NCI-H524 treated with DMSO at 0.1 percent for 48 hours (cell line): ENCODE measurements at regions not wholly inside any gene's neighbourhood (a gene's known extent, or its start where the extent isn't known, plus 50 kb on each side); places are given as distances from the start of the nearest gene placed in this dataset.
"Not testable (repeated sequence)": the region's sequence is repeated elsewhere in the genome, so short reads cannot be mapped to it uniquely, and the experiment has no call there.

Experiments used
- DNase-seq: peaks from one replicate; lab custom pipeline; 2025; lab: John Stamatoyannopoulos, UW

DNA sequence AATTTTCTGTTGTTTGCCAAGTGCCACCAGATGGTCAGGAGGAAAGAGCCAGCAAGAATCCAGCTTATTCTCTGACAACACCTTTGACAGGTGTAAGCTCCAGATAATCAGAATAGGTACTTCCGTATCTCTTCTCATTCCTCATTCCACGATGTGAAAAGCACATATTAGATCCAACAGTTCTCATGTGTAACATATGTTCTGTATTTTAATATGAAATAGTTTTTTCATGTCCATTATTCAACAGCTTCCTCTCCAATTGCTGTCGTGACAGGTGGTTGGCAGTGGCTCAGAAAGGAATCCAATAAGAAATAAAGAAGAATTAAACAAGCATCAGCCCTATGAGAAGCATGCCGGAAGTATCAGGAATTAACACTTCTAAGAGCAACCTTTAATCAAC lies 1624.7 kb downstream of the MRPL39 start:
- no peak for DNase-seq

DNA sequence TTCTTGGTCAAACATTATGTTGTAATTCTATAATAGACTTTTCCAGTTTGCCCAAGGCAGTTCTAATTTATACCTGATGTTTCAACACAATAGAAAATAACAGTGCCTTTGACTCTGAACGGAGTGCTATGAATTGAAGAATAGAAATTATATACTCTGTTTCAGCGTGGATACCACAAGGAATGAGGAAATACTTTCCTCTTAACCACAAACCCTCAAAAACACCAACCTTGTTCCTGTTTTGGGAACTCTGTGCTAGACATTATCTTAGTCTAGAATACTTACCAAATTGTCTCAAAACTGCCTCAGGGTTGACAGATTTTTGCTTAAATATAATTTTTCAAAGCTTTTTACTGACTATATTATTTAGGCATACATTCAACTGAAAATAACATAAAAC lies 1629.3 kb downstream of the MRPL39 start:
- DNase-seq: no peak

DNA sequence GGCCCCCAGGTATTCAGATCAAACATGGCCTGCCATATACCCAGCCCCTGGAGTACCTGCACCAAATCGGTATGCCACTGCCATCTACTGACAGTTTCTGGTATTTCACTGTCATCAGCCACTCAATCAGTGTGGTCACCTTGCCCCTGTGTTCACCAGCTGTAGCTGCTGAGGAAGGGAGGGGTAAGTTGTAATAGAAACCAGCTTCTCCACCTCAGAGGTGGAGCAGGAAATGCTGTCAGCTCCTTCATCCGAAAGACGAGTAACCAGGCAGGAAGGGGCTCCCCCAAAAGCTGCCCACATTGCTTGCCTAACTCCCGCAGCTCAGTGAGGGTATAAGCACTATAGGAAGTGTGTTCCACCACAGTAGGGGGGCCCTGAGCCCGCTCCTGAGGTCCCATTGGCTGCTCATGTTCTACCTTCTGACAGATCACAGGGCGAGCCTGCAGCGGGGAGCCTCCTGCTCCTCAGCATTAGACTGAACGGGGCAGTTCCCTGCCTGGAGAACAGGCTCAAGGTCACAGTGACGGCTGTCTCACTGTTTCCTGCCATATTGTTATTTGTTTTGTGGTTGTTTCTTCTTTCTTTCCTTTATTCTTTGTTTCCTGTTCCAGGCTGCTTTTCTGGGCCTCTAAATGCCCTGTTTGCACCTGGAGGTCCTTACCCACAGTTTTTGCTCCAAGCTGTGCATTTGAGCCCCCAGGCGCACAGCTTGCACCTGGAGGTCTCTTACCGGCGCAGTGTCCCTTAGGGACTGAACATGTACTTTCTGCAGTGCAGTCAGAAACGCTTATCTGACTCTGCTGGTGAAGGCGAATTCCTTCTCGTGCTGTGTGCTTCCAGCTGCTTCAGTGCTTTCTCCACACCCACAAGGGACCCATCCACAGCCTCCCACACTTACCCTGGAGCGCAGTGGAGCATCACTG lies 1638.3 kb downstream of the MRPL39 start:
- DNase-seq: peak; percentile 64

DNA sequence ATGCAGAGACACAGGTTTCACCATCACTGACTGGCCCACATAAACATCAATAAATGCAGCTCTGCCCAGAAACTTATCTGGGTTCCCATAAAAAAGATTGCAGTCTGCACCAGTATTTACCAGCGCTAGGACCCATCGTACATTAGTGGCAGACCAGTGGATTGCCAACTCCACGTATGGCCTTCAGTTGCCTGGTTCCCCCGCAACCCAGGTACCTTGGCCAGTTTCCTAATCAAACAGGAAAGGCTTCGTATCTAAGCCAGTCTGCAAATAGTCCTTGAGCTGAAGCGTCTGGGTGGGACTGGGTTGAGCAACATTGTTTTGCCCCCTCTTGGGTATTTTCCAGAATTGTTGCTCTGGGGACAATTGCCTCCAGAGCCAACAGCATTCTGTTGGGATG lies 1639.3 kb downstream of the MRPL39 start:
- no peak for DNase-seq

DNA sequence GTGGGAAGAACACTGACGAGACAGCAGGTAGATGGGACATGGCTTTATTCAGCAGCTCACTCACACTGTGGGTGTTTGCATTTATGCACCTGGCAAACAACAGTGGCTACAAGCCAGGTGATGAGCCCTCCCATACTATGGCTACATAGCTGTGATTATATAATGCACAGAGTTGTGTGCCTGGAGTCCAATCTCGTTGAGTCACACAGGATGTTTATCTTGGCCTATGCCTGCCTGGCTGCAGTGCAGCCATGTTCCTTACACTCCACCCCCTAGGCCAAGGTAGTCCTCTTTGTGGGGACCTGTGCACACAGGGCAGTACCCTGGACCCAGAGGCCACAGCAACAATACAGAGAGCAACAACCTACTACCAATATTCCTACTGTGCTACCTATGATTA lies 1643.8 kb downstream of the MRPL39 start:
- DNase-seq: no peak

DNA sequence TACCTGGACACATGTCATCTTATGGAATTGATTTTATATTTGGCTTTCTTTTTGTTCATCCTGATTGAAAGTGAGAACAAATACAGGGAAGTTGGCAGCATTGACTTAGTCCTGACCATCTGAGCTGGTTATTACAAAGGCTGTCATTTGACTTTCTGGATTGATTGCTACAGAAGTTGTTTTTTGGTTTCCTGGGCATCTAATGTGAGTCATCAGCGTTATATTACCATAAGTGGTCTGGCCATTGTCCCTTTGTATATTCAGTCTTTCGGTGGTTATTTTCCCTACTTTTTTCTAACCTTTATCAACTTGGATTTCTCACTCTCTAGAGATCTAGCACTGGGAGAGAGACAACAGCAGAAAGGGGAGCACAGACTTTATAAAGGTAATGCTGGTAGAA lies 1646.5 kb downstream of the MRPL39 start:
- DNase-seq: no peak

DNA sequence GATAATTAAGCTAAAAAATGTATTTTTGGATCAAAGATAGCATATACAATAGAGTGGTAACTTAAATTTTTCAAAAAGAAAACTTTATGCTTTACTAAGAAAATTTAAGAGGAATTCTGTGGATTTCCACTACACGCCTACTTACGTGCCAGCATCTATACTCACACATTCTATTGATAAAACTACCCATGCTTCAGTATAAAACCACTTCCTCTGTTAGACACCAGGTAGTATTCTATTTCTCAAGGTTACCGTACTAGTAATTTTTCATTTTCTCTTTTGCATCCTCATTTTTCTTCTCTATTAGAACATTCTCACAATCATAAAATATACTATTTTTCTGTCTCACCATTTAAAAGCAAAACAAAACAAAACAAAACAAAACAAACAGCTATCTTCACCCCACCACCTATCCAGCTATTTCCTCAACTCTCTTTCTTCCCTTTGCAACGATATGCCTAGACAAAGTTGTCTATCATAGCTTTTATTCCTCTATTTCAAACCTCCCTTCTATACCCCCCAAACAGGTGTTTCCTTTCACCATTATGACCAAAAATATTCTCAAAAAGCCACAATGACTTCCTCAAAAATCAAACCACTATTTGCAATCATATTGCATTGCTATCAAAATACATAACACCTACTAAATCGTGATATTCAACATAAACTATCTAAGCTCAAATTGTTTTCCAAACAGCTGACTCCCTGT lies 1652.0 kb downstream of the MRPL39 start:
- no peak for DNase-seq

DNA sequence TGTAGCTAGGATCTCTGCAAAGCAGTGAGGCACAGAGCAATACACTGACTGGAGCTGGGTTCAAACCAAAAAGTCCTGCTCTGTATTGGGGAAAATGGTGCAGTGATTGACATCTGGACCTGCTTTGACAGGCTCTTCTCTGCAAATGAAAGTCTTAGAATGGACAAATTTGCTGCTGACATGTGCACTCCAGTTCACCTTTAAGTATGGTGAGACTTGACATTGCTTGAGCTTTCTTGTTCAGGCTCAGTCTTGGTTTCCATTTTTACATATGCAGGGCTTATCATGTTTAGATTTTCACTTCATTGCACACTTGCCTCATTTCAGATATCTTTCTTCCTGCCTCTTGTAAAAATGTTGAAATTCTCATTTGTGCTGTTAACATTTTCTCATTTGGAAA lies 1655.0 kb downstream of the MRPL39 start:
- DNase-seq: no peak

DNA sequence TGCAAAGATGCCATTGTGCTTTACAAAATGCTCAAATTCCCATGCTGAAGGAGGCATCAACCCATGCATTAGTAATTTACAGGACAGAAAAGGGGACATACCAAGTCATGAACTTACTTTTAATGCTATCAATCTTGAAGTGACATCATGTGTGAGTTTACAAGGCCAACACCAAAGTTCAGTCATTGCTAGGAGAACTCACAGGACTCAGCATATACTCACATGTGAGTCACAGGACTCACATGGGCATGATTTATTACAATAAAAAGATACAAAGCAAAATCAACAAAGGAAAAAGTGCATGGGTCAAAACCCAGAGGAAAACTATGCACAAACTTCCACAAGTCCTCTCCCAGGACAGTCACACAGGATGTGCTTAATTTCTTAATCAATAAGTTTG lies 1656.0 kb downstream of the MRPL39 start:
- DNase-seq: no peak

DNA sequence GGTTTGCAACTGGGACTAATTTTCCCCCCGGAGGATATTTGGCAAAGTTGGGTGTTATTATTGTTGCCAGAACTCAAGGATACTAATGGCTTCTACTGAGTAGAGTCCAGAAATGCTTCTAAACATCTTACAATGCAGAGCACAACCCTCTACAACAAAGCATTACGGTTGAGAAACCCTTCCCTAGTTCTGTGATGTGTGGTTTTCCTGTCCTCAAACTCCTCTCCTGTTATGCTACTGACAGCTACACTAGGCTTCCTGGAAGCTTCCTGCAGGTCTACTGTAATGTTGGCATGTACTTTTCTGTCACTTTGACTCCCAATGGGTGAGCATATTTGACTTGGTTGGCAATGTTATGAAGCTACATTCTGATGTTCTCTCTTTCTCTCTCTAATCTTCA lies 1656.9 kb downstream of the MRPL39 start:
- DNase-seq: no peak

DNA sequence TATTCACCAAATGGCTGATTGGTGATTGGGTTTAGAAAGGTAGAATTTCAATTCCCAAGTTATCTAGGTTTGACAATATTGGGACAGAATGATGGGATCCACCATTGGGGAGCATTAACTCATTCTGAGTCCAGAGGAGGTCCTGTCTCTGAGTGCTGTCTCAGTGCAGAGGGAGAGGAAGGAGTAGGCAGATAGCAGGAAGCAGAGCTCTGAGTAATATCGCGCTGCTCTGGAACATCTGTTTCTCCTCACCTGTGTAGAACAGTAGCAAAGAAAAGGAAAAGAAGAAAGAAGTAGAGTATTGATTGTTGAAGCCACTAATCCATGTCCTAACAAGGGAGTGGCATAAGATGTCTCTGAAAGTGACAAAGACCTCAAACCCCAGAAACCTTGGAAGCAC lies 1657.8 kb downstream of the MRPL39 start:
- DNase-seq: no peak

DNA sequence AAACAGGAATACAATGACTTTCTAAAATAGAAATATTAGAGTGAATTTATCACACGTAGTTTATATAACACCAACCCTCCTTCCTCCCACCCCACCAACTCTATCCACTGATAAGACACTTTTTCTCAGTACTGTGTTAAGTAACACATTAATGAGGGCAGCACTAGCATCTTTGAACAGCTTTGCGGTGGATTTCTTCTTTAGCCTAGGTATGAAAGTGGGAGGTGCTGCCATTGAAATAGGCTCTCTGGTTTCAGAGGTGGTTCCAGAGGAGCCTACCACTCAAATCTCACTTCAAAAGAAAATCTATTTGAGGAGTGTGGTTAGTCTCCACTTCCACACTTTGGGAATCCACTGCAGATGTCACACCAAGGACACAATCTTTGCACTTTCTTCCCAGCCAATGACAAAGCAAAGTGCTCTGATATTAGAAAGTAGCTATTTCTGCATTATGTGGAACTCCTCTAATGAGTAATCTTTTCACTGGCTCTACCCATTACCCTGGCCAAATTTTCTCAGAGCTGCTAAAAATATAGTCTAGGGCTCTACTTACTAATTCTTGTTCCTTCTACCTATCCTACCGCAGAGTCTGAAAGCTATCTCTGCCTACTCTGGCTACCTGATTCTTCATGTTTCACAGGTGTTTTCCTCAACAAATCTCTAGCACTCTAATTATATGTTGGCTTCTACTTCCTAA lies 1667.8 kb downstream of the MRPL39 start:
- no peak for DNase-seq

DNA sequence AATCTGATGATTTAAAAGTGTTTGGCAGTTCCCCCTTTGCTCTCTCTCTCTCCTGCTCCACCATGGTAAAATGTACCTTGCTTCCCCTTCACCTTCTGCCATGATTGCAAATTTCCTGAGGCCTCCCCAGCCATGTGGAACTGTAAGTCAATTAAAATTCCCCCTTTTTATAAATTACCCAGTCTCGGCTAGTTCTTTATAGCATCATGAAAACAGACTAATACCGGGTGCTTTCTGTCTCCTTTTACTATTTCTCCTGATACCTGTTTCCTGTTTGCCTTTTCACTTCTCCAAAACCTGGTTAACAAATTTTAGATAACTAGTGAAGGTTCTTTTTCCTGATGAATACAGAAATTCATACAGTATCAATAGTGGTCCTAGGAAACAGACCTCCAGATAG lies 1670.3 kb downstream of the MRPL39 start:
- DNase-seq: no peak

DNA sequence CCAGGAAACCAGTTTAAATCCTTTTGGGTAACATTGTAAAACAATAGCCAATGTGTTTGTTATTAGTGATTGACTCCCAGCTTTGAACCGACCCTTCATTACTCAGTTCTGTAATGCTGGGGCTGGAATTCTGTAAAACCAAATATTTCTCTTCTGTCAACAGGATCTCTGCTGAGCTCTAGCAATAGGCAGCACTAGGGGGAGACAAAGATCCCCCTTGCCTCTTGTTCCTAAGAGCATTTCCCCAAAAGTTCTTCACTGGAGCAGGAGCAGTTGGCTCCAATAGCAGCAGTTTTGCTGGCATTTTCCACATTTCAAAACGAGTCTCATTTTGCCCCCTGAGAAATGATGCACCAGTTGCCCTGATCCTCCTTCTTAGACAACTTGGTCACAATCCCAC lies 1671.1 kb downstream of the MRPL39 start:
- peak; percentile 3 for DNase-seq

DNA sequence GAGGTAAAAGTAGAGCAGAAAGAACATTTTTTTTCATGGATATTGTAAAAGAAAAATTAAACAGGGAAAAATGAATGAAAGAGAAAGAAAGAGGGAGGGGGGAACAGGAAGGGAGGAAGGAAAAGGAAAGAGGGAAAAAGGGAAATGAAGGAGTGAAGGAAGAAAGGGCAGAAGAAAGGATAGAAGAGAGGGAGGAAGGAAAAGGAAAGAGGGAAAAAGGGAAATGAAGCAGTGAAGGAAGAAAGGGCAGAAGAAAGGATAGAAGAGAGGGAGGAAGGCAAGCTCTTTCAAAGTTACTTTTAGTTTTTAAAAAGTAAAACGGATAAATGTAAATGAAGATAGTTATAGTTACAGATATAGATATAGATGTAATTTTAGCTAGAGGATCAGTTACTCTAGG lies 1676.7 kb downstream of the MRPL39 start:
- no peak for DNase-seq

DNA sequence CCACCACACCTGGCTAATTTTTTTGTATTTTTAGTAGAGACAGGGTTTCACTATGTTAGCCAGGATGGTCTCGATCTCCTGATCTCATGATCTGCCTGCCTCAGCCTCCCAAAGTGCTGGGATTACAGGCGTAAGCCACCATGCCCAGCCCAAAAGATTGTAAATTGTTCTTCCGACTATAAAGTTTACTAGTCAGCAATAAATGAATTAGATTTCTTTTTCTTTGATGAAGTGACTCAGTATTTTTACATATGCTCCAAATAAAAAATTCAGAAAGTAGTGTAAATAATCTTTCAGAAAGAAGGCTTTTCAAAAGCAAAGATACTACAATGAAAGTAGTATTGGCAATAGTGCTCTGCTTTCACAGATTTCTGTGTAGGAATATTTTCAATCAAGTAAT lies 1680.9 kb downstream of the MRPL39 start:
- DNase-seq: not testable (repeated sequence)

DNA sequence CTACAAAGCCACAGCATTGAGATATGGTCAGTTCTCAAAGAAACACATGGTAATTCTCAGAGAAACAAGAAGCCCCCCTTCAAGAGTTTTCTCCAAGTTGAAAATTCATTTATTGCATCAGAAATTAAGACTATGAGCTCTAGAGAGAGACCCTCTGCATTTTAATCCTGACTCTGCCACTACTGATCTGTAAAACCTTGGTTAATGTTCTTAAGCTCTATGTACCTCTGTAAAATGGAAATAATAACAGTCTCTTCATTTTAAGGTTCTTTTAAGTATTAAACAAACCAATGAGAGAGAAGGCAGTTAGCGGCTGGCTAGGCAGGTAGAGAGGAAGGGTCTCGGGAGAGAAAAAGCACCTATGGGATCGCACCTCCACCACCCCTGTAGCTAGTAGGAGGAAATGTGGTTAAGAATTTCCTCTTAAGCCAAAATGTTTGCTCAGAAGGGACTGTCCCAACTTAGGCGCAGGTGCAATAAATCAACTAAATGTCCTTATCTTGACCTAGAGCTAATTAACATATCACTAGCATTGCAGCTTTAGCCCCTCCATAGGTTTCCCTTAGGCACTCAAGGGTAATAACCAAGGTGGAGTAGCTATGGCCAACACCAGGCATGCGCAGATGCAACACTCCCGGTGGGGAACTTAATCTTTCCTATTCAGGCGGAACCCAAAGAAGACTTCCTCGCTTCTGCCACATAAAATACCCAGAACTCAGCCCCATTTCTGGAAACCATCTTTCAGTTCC lies 1685.4 kb downstream of the MRPL39 start:
- no peak for DNase-seq

DNA sequence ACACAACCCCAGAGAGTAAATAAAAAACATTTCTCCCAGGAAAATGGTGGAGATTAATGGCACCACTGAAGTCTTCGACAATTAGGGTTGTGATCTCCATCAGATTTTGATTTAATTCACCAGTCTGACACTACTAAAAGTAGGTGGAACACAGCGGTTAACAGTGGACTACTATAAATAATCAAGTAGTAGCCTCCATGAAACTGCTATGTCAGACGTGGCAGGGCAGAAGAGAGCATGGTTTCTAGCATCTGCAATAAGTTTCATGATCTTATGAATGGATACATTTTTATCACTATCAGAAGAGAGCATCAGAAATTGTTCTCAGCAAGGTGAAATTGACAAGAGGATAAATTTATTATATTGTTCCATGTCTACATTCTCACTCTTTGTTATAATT lies 1706.6 kb downstream of the MRPL39 start:
- no peak for DNase-seq

DNA sequence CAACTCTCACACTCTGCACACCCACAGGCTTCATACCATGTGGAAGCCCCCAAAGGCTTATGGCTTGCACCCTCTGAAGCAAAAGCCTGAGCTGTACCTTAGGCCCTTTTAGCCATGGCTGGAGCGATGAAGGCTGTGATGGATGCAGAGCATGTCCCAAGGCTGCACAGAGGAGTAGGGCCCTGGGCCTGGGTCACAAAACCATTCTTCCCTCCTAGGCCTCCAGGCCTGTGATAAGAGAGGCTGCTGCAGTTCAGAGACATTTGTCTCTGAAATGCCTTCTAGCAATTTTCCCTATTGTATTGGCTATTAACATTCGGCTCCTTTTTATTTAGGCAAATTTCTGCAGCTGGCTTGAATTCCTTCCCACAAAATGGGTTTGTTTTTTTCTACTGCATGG lies 1707.7 kb downstream of the MRPL39 start:
- DNase-seq: no peak

DNA sequence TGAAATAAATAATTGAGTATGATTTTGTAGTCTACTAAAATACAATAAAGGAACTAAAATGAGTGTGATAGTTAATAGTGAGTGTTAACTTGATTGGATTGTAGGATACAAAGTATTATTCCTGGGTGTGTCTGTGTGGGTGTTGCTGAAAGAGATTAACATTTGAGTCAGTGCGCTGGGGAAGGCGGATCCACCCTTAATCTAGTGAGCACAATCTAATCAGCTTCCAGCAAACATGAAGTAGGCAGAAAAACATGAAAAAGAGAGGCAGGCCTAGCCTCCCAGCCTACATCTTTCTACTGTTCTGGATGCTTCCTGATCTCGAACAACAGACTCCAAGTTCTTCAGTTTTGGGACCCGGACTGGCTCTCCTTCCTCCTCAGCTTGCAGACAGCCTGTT lies 1716.6 kb downstream of the MRPL39 start:
- DNase-seq: no peak

DNA sequence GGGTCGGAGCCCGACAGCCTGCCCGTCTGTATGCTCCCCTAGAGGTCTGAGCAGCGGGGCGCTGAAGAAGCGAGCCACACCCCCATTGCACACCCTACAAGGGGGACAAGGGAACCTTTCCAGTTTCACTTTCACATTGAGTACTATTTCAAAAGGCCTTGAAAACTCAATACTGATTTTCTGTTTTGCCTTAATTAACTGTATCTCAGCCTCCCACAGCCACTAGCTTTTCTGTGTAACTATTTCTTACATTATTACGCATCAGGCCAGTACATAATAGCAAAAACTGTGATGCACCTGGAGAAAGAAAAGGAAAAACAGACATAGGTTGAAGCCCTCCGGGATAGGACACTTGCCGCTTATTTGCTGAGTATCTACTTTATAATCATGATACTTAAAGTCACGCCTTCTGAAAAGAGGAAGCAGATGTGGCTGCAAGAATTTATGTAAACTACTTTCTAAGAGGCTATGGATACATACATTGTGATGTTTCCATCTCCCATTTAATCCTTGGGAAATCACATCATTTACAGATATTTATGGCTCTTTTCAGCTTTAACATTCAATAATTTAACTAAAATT lies 1719.5 kb downstream of the MRPL39 start:
- DNase-seq: no peak
